ENCODE measurements at regions not wholly inside any gene's neighbourhood (a gene's known extent, or its start where the extent isn't known, plus 50 kb on each side); places are given as distances from the start of the nearest gene placed in this dataset.
"Not testable (repeated sequence)": the region's sequence is repeated elsewhere in the genome, so short reads cannot be mapped to it uniquely, and the experiment has no call there.

DNA sequence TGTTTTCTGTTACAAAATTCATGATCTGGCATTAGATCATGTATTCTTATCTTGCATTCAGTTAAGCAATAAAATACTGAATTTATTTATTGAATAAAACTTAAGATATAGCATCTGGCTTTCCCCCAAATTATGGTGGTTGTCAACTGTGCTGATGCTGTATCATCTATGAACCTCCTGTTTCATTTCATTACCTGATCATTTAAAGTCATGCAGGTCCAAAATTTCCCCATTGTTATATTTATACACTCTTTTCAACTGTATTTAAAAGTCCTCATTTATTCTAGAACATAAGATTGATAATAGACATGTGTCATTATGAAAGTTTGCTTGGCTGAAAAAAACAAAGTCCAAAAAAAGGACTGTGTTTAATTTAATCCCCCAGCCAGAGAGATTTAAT is 627.4 kb upstream of the ADGRB3 start:
- DNase-seq: no peak

DNA sequence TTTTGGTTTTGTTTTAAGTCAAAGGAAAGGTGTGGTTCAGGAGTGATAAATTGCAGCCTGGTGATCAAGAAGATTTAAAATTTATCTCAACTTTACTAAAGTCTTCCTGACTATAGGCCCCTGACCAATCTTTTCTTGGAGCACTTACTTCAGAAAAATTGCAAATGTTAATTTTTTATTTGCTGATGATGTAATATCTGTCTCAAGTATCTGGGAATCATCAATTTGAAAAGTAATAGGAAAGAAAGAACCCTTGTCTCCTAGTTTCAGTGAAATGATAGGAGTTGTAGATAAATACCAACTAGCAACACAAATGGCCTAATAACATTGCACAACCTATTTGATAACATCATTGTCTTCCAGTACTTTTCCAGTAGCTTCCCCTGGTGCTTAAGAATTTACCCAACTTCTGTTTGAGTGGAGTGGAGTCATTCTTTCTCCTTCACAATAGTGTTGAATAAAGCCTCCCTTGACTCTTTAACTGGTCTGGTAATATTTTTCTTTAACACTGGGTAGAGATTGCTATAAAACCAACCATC is 648.3 kb upstream of the ADGRB3 start:
- no peak for DNase-seq

DNA sequence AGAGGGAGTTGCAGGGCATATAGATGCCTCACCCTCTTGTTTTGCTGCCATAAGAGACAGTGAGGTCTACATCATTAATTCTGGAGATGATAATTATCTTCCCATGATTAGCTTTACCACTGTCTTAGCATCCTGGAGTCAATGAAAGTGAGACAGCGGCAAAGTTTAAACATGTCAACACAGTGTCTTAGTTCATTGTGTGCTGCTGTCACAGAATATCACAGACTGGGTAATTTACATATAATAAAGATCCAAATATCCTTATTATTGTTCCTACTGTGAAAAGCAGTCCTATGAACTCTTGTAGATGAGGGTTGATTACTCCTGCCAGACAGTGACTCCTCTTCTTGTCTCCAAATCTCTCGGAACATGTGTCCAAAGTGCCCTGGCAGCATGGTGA is 658.6 kb upstream of the ADGRB3 start:
- no peak for DNase-seq

DNA sequence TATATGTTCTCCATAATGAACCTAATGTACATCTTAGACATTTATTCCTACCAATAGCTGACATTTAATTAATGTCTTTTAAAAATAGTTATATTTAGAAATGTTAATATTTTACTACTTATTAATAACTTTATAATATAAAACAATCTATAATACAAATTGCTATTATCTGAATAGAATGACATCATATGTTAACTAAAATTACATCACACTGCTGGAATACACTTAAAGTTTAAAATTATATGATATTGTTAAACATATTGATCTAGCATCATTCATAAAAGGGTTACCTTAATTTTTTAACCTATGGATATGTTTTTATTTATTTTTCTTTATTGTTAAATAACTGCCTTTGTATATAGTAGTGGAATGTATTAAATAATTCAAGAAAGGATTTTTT is 660.2 kb upstream of the ADGRB3 start:
- DNase-seq: no peak

DNA sequence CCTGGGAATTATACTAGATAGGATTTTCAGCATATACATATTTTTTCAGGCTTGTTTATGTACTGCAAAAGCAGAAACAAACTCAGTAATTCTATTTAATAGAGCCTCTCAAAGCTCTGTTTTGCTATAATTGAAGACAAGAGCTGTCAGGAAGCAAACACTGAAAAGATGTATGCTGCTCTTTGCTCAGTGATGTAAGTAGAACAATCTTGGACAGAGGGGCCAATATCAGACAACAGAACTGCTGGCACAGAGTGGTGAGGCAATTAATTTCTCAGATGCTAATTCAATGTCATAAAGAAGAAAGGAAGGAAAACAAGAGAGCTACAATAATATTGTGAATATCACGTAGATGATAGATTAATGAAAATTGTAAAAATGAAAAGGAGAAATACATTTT is 663.3 kb upstream of the ADGRB3 start:
- DNase-seq: no peak

DNA sequence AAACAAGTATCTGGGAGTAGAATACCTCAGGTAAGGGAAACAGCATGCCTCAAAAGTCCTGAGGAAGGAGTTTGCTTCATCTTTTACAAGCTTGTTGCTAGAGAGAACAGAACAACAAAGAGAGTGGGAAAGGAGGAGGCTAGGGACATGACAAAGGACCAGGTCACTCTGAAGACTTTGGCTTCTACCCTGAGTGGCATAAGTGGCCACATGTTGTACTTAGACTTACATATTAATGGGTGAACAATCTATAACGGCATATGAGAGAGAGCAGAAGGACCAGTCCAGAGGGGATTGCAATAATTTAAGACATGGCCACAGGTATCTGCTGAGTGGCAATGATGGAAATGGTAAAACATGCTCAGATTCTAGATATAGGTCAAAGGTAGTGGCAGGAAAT is 668.3 kb upstream of the ADGRB3 start:
- DNase-seq: no peak

DNA sequence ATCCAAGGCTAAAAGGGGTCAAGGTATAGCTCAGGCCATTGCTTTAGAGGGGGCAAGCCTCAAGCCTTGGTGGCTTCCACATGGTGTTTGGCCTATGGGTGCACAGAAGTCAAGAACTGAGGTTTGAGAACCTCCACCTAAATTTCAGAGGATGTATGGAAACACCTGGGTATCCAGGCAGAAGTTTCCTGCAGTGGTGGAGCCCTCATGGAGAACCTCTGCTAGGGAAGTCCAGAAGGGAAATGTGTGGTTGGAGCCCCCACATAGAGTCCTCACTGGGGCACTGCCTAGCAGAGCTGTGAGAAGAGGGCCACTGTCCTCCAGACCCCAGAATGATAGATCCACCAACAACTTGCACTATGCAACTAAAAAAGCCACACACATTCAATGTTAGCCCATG is 678.7 kb upstream of the ADGRB3 start:
- DNase-seq: no peak

DNA sequence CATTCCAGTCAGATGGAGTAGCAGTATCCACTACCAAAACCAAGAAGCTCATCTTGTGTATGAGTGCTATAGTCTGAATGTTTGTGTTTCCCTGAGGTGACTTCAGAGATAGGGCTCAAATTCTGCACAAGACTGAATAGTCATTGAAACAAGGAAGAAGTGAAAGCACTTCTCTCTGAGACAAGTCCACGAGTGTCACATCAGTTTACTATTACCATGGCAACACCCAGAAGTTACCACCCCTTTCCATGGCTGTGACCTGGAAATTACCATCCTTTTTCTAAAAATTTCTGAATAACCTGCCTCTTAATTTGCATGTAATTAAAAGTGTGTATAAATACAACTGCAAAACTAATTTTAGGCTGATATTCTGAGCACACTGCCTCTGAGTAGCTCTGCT is 682.1 kb upstream of the ADGRB3 start:
- peak; percentile 85 for DNase-seq

DNA sequence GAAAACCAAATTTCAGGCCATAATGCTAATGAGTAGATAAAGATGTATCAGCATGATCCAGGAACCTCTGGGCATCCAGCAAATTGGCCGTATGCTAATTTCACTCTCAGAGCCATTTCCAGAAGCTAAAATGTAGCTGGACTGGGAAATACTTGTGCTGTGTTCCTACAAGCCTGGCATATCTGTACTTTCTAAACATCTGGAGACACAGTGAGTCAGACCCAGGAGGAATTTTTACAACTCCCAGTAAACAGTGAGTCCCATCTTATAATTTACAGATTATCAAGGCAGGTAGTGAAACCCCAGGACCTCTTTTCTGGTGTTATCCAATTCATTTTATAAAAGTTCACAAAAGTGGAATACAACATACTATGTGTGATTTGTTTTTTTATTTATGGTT is 683.0 kb upstream of the ADGRB3 start:
- DNase-seq: no peak

DNA sequence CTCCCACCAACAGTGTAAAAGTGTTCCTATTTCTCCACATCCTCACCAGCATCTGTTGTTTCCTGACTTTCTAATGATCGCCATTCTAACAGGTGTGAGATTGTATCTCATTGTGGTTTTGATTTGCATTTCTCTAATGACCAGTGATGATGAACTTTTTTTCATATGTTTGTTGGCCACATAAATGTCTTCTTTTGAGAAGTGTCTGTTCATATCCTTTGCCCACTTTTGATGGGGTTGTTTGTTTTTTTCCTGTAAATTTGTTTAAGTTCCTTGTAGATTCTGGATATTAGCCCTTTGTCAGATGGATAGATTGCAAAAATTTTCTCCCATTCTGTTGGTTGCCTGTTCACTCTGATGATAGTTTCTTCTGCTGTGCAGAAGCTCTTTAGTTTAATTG is 687.3 kb upstream of the ADGRB3 start:
- not testable (repeated sequence) for DNase-seq

DNA sequence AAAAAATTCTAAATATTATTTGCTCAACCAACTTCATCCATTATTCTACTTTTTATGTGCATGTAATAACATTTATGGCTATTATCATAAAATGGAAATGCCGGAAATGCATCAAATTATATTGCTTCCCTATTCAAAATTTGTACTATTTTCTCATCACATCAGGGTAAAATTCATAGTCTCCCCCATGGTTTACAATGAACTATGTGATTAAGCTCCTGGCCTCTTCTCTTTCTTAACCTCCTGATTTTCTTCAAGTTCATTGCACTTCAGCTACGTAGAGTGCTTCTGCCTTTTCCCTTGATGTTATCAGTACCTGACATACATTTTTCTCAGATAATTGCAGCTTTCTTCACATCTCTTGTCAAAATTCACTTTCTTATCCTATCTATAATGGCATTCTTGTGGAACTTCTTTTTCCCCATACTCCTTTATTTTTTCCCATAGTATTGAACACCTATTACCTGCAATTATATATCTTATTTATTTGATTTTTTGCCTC is 699.1 kb upstream of the ADGRB3 start:
- no peak for DNase-seq

DNA sequence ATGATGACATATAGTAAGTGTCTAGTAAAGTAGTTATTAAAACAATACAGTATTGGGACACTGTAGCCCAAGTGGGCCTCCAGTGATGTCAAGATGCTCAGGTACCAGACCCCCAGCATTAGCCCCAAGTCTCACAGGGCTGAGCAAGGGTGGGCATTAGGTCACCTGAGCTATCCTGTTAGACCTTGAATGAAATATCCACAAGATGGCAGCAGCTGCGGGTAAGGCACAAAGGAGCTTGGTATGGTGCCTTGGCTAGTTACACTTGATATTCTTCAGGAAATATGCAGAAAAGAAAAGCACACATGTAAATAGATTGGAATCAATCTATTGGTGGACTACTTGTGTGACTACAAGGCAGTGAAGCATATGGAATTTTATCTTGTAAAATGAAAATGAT is 701.8 kb upstream of the ADGRB3 start:
- DNase-seq: no peak

DNA sequence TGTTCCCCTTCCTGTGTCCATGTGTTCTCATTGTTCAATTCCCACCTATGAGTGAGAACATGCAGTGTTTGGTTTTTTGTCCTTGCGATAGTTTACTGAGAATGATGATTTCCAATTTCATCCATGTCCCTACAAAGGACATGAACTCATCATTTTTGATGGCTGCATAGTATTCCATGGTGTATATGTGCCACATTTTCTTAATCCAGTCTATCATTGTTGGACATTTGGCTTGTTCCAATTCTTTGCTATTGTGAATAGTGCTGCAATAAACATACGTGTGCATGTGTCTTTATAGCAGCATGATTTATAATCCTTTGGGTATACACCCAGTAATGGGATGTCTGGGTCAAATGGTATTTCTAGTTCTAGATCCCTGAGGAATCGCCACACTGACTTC is 712.5 kb upstream of the ADGRB3 start:
- DNase-seq: not testable (repeated sequence)

DNA sequence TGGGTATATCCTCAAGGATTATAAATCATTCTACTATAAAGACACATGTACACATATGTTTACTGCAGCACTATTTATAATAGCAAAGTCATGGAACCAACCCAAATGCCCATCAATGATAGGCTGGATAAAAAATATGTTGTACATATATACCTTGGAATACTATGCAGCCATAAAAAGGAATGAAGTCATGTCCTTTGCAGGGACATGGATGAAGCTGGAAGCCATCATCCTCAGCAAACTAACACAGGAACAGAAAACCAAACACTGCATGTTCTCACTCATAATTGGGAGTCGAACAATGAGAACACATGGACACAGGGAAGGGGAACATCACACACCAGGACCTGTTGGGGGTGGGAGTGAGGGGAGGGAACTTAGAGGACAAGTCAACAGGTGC is 715.0 kb upstream of the ADGRB3 start:
- DNase-seq: not testable (repeated sequence)

DNA sequence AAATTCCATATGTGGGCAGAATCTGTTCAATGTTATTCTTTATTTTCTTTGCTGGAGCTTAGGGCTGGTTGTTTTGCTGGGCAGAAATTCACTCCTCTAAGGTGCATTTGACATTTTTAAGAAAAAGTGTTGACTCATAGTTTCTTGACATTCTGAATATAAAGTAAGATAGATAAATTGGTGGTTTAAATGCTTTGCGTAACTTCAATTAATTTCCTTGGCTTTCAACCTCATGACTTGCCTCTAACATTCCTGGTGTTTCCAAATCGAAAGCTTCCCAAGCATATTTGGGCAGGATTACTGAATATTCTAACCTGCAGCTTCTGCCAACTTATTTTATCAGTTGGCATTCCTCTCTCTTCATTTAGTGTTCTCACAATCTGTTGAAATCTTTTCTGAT is 718.7 kb upstream of the ADGRB3 start:
- DNase-seq: no peak

DNA sequence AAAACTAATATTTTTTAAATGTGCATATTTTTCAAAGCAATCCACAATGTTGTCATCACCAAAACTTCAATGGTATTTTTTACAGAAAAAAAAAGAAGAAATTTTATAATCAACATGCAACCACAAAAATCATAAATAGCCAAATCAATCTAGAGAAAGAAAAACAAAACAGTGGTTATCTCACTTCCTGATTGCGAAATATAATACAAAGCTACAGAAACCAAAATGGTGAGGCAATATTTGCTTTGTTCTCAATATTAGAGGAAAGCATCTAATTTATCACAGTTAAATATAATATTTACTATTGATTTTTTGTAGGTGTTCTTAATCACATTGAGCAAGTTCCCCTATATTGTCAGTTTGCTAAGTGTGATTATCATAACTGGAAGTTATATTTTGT is 720.7 kb upstream of the ADGRB3 start:
- DNase-seq: peak; percentile 63

DNA sequence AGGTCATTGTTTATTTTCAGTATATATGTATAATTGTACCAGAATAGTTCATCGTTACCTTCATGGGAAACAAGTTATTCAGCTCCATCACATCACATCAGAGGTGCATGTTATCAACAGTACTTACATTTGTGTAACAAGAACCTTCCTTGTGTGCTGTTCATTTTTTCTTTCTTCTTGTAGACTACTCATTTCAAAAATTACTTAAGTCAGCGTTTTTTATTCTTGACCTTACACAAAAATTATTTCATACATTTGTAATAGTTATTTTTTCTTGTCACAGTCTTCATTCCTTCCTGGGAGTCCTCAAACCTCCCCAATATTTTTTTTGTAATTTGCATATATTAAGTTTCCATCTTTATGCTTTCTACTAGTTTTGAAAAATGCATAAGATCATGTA is 725.7 kb upstream of the ADGRB3 start:
- no peak for DNase-seq

DNA sequence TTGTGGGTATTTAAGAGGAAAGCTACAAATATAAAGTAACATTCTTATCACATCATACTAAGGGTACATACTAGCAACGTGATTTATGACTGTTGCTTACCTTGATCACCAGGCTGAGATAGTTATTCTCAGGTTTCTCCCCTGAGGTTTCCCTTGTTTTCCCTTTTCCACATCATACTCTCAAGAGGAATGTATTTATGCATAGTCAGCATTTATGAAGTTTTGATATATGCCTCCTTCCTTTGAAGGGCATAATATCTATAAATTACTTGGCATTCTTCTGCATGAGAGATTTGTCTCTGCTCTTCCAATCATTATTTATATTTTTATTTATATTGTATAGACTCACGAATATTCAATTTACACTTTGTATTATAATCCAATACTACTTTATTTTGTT is 726.7 kb upstream of the ADGRB3 start:
- no peak for DNase-seq

DNA sequence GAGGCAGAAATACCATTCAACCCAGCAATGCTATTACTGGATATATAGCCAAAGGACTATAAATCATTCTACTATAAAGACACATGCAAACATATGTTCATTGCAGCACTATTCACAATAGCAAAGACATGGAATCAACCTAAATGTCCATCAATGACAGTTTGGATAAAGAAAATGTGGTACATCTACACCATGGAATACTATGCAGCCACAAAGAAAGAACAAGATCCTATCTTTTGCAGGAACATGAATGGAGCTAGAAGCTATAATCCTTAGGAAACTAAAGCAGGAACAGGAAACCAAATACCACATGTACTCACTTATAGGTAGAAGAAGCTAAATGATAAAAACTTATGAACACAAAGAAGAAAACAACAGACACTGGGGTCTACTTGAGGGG is 730.3 kb upstream of the ADGRB3 start:
- not testable (repeated sequence) for DNase-seq

DNA sequence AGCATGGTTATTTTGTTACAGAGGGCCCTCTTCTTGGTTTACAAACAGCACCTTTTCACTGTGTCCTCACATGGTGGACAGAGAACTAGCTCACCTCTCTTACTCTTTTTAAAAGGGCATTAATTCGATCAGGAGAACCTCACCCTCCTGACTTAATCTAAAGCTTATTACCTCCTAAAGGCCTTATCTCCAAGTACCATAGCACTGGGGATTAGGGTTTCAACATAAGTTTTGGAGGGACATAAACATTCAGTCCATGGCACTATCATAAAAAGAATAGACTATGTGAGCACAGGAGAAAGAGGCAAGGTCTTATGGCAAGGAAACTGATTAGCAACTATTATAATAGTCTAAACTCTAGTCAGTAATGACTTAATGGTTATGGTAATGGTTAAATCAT is 736.2 kb upstream of the ADGRB3 start:
- DNase-seq: no peak

DNA sequence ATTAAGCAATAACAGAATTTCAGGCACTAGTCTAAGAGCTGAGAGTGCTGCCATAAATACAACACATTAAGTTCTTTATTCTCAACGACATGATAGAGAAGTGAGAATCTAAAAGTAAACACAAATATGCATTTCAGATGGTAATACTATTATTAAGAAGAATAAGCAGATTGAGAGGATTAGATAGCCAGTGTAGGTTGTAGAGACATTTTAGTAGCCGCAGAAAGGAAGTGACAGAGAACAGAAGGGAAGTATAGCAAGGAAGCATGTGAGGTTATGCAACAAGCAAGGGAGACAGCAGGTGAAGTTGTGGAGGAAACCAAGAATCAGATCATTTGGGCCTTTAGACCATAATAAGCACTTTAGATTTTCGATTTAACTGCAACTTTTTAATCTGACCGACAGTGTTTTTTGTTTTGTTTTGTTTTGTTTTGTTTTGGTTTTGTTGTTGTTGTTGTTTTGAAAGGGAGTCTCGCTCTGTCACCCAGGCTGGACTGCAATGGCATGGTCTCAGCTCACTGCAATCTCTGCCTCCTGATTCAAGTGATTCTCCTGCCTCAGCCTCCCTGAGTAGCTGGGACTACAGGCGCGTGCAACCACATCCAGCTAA is 737.0 kb upstream of the ADGRB3 start:
- peak; percentile 78 for DNase-seq

DNA sequence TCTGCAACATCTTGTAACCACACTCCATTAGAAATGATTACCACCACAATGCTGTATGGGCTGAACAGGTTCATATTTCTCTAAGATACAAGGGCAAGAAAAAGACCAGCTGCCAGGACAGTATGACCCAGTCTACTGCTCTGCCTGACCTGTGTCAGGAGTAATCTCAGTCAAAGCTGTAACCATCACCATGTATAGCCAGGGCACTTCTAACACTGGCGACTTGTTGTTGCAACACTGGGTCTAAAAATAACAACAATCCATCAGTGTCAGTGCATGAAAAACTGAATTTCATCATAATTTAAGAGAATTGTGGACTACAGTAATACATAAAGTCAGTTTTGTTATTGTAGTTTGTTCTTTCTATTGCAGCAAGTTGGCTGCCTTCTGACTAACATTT is 738.6 kb upstream of the ADGRB3 start:
- DNase-seq: peak; percentile 95

DNA sequence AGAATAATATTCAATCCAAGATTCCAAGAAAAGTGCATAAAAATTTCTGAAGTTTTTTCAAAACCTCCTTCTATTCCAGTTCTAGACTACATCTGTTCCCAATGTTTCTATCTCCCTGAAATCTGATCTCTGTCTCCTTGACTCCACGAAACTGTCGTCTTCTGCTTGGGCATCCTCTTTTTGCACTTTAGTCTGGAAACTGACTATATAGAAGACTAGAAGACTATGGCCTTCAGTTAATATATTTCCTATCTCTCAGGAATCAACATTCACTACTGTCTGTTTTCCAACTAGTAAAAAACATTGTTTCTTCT is 745.4 kb upstream of the ADGRB3 start:
- DNase-seq: no peak

DNA sequence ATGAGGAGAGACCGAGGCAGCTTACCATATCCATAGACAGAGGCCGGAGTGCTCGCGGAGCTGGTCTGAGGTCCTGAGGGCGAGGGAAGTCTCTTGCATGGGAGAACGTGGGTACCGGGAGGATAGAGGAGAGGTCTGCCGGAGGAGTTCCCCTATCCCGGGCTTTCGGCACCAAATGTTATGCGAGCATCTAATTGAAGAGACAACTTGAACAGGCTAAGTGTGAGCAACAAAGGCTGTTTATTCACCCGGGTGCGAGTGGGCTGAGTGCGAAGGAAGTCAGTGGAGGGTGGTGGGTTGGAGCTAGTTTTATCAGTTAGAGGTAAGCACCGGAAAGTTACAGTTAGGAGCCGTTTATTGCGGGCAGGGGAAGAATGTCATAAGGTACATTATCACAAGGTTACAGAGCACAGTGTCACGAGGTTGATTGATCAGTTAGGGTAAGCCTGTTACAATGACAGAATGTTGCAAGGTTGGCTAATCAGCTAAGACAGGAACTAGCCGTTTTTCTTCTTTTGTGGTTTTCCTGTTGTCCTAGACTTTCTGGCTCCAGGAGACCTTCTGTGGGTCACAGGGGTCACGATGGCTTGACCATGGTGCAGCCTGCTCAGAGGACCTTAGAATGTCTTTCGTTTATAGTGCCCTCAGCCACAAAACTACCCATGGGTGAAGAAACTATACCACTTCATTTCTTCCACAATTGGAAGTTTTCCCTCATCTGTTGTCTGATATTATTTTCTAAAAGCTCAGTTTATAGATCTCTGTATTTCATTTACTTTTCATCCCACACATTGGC is 746.0 kb upstream of the ADGRB3 start:
- DNase-seq: peak; percentile 100

DNA sequence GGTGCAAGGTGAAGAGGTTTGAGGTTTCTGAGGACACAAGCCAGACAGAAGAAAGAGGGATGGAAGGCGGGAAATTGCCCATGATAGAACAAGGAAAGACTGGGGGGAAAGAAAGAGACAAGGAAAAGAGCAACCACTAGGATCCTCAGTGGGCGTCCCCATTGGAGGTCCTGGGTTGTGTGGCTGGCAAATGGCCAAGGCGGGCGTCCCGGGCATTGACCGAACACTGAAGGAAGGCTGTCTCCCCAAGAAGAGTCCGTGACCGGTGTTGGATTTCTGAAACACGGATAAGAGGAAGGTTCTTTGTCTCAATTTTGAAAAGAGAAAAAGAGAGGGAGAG is 746.6 kb upstream of the ADGRB3 start:
- DNase-seq: peak; percentile 22

Measured in MV-4-11 (cell line).